Loucy (cell line): ENCODE measurements at regions not wholly inside any gene's neighbourhood (a gene's known extent, or its start where the extent isn't known, plus 50 kb on each side); places are given as distances from the start of the nearest gene placed in this dataset.

ENCODE experiments used
- H2AFZ ChIP-seq: fragments of 200-600 bp; sonication (generic); 2 replicates; pipeline ENCODE4 v1.6.0; 2016; ENCODE audit warnings: antibody characterized with exemption, mild to moderate bottlenecking, low read length, moderate library complexity
- H3F3A ChIP-seq: fragments of 200-600 bp; 2 replicates; pipeline ENCODE4 v1.6.0; 2016; ENCODE audit warnings: antibody characterized with exemption, low read depth, mild to moderate bottlenecking
- H3K27me3 ChIP-seq: fragments of 200-600 bp; sonication (generic); 2 replicates; pipeline ENCODE4 v1.6.1; 2014; ENCODE audit warnings: low read length, mild to moderate bottlenecking; ENCODE audit not compliant: insufficient read depth, poor library complexity, severe bottlenecking
- H3K36me3 ChIP-seq: fragments of 200-600 bp; sonication (generic); 2 replicates; pipeline ENCODE4 v1.6.1; 2016; ENCODE audit warnings: low read length; ENCODE audit not compliant: insufficient read depth
- H3K4me1 ChIP-seq: fragments of 200-600 bp; sonication (generic); 2 replicates; pipeline ENCODE4 v1.5.1; 2014; ENCODE audit warnings: low read length, mild to moderate bottlenecking; ENCODE audit not compliant: insufficient read depth, poor library complexity, severe bottlenecking
- H3K4me2 ChIP-seq: fragments of 200-600 bp; sonication (generic); 2 replicates; pipeline ENCODE4 v1.6.0; 2014; ENCODE audit warnings: antibody characterized with exemption, low read length, low read depth, mild to moderate bottlenecking; ENCODE audit not compliant: poor library complexity, severe bottlenecking
- H3K4me3 ChIP-seq: fragments of 200-600 bp; sonication (generic); 2 replicates; pipeline ENCODE4 v1.5.1; 2014; ENCODE audit warnings: low read length, mild to moderate bottlenecking, mixed read lengths; ENCODE audit not compliant: poor library complexity, severe bottlenecking
- H3K79me2 ChIP-seq: fragments of 200-600 bp; sonication (generic); 2 replicates; pipeline ENCODE4 v1.6.1; 2014; ENCODE audit warnings: low read length; ENCODE audit not compliant: insufficient read depth
- H3K9ac ChIP-seq: fragments of 200-600 bp; sonication (generic); 2 replicates; pipeline ENCODE4 v1.6.0; 2014; ENCODE audit warnings: mild to moderate bottlenecking, low read depth, low read length, moderate library complexity; ENCODE audit not compliant: poor library complexity, severe bottlenecking
- H3K9me2 ChIP-seq: fragments of 200-600 bp; sonication (generic); replicated peaks from 2 replicates; pipeline ENCODE4 v1.6.1; 2016; ENCODE audit warnings: low read depth, low read length, mixed read lengths
- H3K9me3 ChIP-seq: fragments of 200-600 bp; sonication (generic); 2 replicates; pipeline ENCODE4 v1.6.1; 2014; ENCODE audit warnings: mild to moderate bottlenecking, antibody characterized with exemption, low read length, low read depth; ENCODE audit not compliant: insufficient read depth
- H4K20me1 ChIP-seq: fragments of 200-600 bp; sonication (generic); 2 replicates; pipeline ENCODE4 v1.6.0; 2014; ENCODE audit warnings: antibody characterized with exemption, low read length, mild to moderate bottlenecking; ENCODE audit not compliant: insufficient read depth, poor library complexity, severe bottlenecking
- CTCF ChIP-seq: fragments of 200-600 bp; sonication (generic); conservative IDR thresholded peaks from 2 replicates; pipeline ENCODE4 v1.5.1; 2014; ENCODE audit warnings: mild to moderate bottlenecking, antibody characterized with exemption, low read length
- EZH2phosphoT487 ChIP-seq: fragments of 200-600 bp; IDR thresholded peaks from 2 replicates; pipeline ENCODE4 v1.6.1; 2018; ENCODE audit warnings: antibody characterized with exemption, mild to moderate bottlenecking, moderate library complexity, borderline replicate concordance

- TF ChIP-seq CTCF, result no peak
- TF ChIP-seq EZH2phosphoT487, result no peak
- Histone ChIP-seq H2AFZ (no peak overlapping the region), H3K4me2 (no peak overlapping the region), H3F3A (no peaks in the 10 kb centered on the region), H3K9me2 (no peaks in the 10 kb centered on the region), H3K9me3 (peaks cover 16% of the 10 kb centered on the region; the same call in 1 of the 2 replicates), H4K20me1 (no peaks in the 10 kb centered on the region), H3K4me3 (no peak overlapping the region), H3K4me1 (no peaks in the 10 kb centered on the region), H3K27me3 (no peaks in the 10 kb centered on the region), H3K36me3 (no peaks in the 10 kb centered on the region), H3K79me2 (no peaks in the 10 kb centered on the region), H3K9ac (no peak overlapping the region)
These were observed 208.6 kb downstream of the ERMARD start for GRCh38 chr6:169960003-169960344.

- H3K27me3 ChIP-seq, result no peaks in the 10 kb centered on the region
- H3K4me1 ChIP-seq, result no peaks in the 10 kb centered on the region
- no peaks in the 10 kb centered on the region for H4K20me1 ChIP-seq
- no peaks in the 10 kb centered on the region for H3F3A ChIP-seq
- no peaks in the 10 kb centered on the region for H3K36me3 ChIP-seq
- TF ChIP-seq CTCF (no peak), EZH2phosphoT487 (no peak)
- H2AFZ ChIP-seq, result no peak overlapping the region
- H3K9me3 ChIP-seq, result peaks cover 16% of the 10 kb centered on the region; the same call in 1 of the 2 replicates
- no peak overlapping the region for H3K9ac ChIP-seq
- H3K9me2 ChIP-seq, result no peaks in the 10 kb centered on the region
- no peak overlapping the region for H3K4me2 ChIP-seq
- no peaks in the 10 kb centered on the region for H3K79me2 ChIP-seq
- no peak overlapping the region for H3K4me3 ChIP-seq
These were observed 207.9 kb downstream of the ERMARD start for GRCh38 chr6:169959136-169960002.

GRCh38 chr6:169958510-169958909 lies 207.1 kb downstream of the ERMARD start:
- Histone ChIP-seq H2AFZ (no peak overlapping the region), H3K4me3 (no peak overlapping the region), H3K9me2 (no peaks in the 10 kb centered on the region), H3F3A (no peaks in the 10 kb centered on the region), H3K4me1 (no peaks in the 10 kb centered on the region), H3K36me3 (no peaks in the 10 kb centered on the region), H3K27me3 (no peaks in the 10 kb centered on the region), H4K20me1 (no peaks in the 10 kb centered on the region), H3K4me2 (no peak overlapping the region), H3K9ac (no peak overlapping the region), H3K9me3 (peaks cover 13% of the 10 kb centered on the region; the same call in 1 of the 2 replicates), H3K79me2 (no peaks in the 10 kb centered on the region)
- no peak for TF ChIP-seq CTCF
- no peak for TF ChIP-seq EZH2phosphoT487
